Esophagus (tissue), 2 donors: ENCODE measurements at regions not wholly inside any gene's neighbourhood (a gene's known extent, or its start where the extent isn't known, plus 50 kb on each side); places are given as distances from the start of the nearest gene placed in this dataset.

ENCODE experiments used
- H3K27ac ChIP-seq, 2 donors: one replicate each; pipeline ENCODE4 v1.5.1; 2013; ENCODE audit warnings: low read depth in 2 of 2, mild to moderate bottlenecking in 2 of 2, inconsistent platforms in 1 of 2, low read length in 1 of 2, moderate library complexity in 1 of 2
- H3K27me3 ChIP-seq, 2 donors: one replicate each; pipeline ENCODE4 v1.6.1; 2013; ENCODE audit warnings: low read length in 2 of 2, control low read depth in 1 of 2, mild to moderate bottlenecking in 1 of 2; ENCODE audit not compliant: insufficient read depth in 2 of 2, control insufficient read depth in 1 of 2
- H3K36me3 ChIP-seq, 2 donors: one replicate each; pipeline ENCODE4 v1.6.1; 2013; ENCODE audit warnings: low read length in 1 of 2; ENCODE audit not compliant: control insufficient read depth in 2 of 2, insufficient read depth in 2 of 2
- H3K4me1 ChIP-seq, 2 donors: one replicate each; pipeline ENCODE4 v1.6.1; 2013; ENCODE audit warnings: low read length in 1 of 2; ENCODE audit not compliant: control insufficient read depth in 2 of 2, insufficient read depth in 2 of 2
- H3K4me3 ChIP-seq, 2 donors: one replicate each; pipeline ENCODE4 v1.5.1; 2013; ENCODE audit warnings: low read length in 2 of 2, mild to moderate bottlenecking in 2 of 2, low read depth in 1 of 2, moderate library complexity in 1 of 2
- H3K9me3 ChIP-seq, 2 donors: one replicate each; pipeline ENCODE4 v1.6.1; 2013; ENCODE audit warnings: mild to moderate bottlenecking in 2 of 2, low read depth in 1 of 2, low read length in 1 of 2, moderate library complexity in 1 of 2; ENCODE audit not compliant: control insufficient read depth in 2 of 2, insufficient read depth in 1 of 2
- WGBS, 2 donors: extraction: QIAGEN DNeasy Blood & Tissue Kit; methylation state at CpG; one replicate each; pipeline ENCODE4 v1.1.7; 2013; 5-methylcytosine and 5-hydroxymethylcytosine counted together
- donor health status: healthy with polysubstance abuse.
- donor health status: Bipolar disorder and iron deficiency.

GRCh38 chr6:8513174-8513573 is 77.8 kb upstream of the SLC35B3 start:
- Histone ChIP-seq H3K27ac (no peak overlapping the region), H3K4me1 (no peaks in the 10 kb centered on the region), H3K27me3 (no peaks in the 10 kb centered on the region), H3K4me3 (no peak overlapping the region), H3K36me3 (no peaks in the 10 kb centered on the region), H3K9me3 (no peaks in the 10 kb centered on the region)
- 37 to 50% methylated on average over 1 of the region's 1 CpG for WGBS, 2 donors

DNA sequence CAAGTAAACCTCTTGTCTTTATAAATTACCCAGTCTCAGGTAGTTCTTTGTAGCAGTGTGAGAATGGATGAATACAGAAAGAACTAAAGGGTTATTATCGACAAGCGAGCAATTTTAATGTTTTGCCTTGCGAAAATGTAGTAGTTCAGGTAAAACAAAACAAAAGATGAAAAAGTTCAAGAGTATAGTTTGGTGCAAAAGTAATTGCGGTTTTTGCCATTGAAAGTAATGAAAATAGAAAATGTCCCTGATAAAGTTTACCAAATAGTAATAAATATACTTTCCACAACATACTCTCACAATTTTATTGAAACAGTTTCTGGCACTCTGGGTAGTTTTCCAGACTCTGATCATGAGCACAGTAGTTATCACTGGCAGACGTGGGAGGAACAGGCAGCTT is 71.9 kb upstream of the SLC35B3 start:
- WGBS, 2 donors = 90 to 91% methylated on average over 5 of the region's 5 CpGs
- no peak overlapping the region for H3K27ac ChIP-seq
- H3K4me1 ChIP-seq = no peaks in the 10 kb centered on the region
- no peaks in the 10 kb centered on the region for H3K9me3 ChIP-seq
- no peak overlapping the region for H3K4me3 ChIP-seq
- no peaks in the 10 kb centered on the region for H3K27me3 ChIP-seq
- no peaks in the 10 kb centered on the region for H3K36me3 ChIP-seq

DNA sequence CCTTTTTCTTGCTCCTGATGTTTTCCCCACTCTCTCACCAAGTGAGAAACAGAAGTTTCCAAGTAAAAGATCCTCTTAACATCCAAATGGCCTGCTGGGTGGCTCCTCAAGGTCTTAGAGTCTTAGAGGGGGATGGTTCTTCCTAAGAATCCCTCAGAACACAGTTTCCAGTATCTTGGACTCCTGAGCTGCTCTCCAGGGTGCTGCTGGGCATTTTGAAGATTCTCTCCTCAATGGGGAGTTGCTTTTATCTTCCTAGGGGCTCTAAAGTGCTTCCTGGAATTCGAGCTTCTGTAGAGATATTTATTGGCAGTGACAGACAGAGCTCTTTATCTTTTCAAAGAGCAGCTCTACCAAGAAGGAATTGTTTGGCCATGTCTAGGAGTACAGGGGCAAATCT is 70.8 kb upstream of the SLC35B3 start:
- Histone ChIP-seq H3K27me3 (no peaks in the 10 kb centered on the region), H3K9me3 (no peaks in the 10 kb centered on the region), H3K36me3 (no peaks in the 10 kb centered on the region), H3K27ac (no peak overlapping the region), H3K4me3 (no peak overlapping the region), H3K4me1 (no peaks in the 10 kb centered on the region)
- WGBS, 2 donors = 3 to 15% methylated on average over 1 of the region's 1 CpG

GRCh38 chr6:8499540-8499939 is 64.2 kb upstream of the SLC35B3 start:
- H3K4me3 ChIP-seq = no peak overlapping the region
- no peaks in the 10 kb centered on the region for H3K9me3 ChIP-seq
- no peaks in the 10 kb centered on the region for H3K4me1 ChIP-seq
- H3K27me3 ChIP-seq = no peaks in the 10 kb centered on the region
- H3K36me3 ChIP-seq = no peaks in the 10 kb centered on the region
- 31 to 40% methylated on average over 1 of the region's 1 CpG for WGBS, 2 donors
- no peak overlapping the region for H3K27ac ChIP-seq

DNA sequence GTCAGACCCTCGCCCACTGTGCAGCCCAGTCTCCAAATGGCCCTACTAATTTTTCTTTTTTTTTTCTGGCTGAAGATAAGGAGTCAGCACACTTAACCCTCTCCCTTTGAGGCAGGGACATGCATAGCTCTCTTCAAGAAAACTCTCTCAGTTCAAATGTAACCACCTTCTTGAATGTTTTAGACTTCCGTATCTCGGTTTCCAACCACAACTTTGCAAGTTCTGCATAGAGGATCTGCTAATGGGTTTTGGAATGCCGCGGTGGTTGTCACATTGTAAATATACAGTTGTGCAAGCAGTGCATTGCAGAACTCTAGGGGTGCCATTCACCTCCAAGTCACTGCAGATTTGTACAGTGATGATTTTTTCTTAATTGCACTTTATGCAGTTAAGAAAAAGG is 59.4 kb upstream of the SLC35B3 start:
- Histone ChIP-seq H3K27me3 (no peaks in the 10 kb centered on the region), H3K9me3 (no peaks in the 10 kb centered on the region), H3K36me3 (no peaks in the 10 kb centered on the region), H3K4me1 (no peaks in the 10 kb centered on the region), H3K4me3 (no peak overlapping the region), H3K27ac (no peak overlapping the region)
- 91 to 93% methylated on average over 5 of the region's 5 CpGs for WGBS, 2 donors

GRCh38 chr6:8492536-8493133 is 57.3 kb upstream of the SLC35B3 start:
- Histone ChIP-seq H3K4me1 (no peaks in the 10 kb centered on the region), H3K36me3 (no peaks in the 10 kb centered on the region), H3K27me3 (no peaks in the 10 kb centered on the region), H3K27ac (no peak overlapping the region), H3K4me3 (no peak overlapping the region), H3K9me3 (no peaks in the 10 kb centered on the region)
- 49 to 63% methylated on average over 2 of the region's 2 CpGs for WGBS, 2 donors
